Smooth muscle cell (in vitro differentiated cells): ENCODE measurements at regions not wholly inside any gene's neighbourhood (a gene's known extent, or its start where the extent isn't known, plus 50 kb on each side); places are given as distances from the start of the nearest gene placed in this dataset.

Experiments used
- DNase-seq: peaks from one replicate; lab custom pipeline; 2025; ENCODE audit not compliant: unreplicated experiment; lab: John Stamatoyannopoulos, UW
- H2AFZ ChIP-seq: fragments of 200-600 bp; sonication (generic); 2 replicates; pipeline ENCODE4 v1.6.0; 2016; ENCODE audit warnings: antibody characterized with exemption, low read depth, mild to moderate bottlenecking
- H3F3A ChIP-seq: fragments of 200-600 bp; sonication (generic); 2 replicates; pipeline ENCODE4 v1.6.0; 2017; ENCODE audit warnings: antibody characterized with exemption, low read depth
- H3K27ac ChIP-seq: fragments of 200-600 bp; sonication (generic); 2 replicates; pipeline ENCODE4 v1.5.1; 2016; ENCODE audit warnings: low read depth, mild to moderate bottlenecking
- H3K27me3 ChIP-seq: fragments of 200-600 bp; sonication (generic); 2 replicates; pipeline ENCODE4 v1.6.1; 2016; ENCODE audit warnings: low read depth, mild to moderate bottlenecking
- H3K36me3 ChIP-seq: fragments of 200-600 bp; sonication (generic); 2 replicates; pipeline ENCODE4 v1.5.1; 2016; ENCODE audit warnings: low read depth
- H3K4me1 ChIP-seq: fragments of 200-600 bp; sonication (generic); 2 replicates; pipeline ENCODE4 v1.5.1; 2016; ENCODE audit warnings: low read depth
- H3K4me2 ChIP-seq: fragments of 200-600 bp; sonication (generic); 2 replicates; pipeline ENCODE4 v1.6.0; 2016; ENCODE audit warnings: mild to moderate bottlenecking
- H3K4me3 ChIP-seq: fragments of 200-600 bp; sonication (generic); 2 replicates; pipeline ENCODE4 v1.5.1; 2016; ENCODE audit warnings: mild to moderate bottlenecking
- H3K79me2 ChIP-seq: fragments of 200-600 bp; sonication (generic); 2 replicates; pipeline ENCODE4 v1.6.0; 2016; ENCODE audit warnings: low read depth, mild to moderate bottlenecking
- H3K9ac ChIP-seq: fragments of 200-600 bp; sonication (generic); 2 replicates; pipeline ENCODE4 v1.6.0; 2016; ENCODE audit warnings: low read depth
- H3K9me3 ChIP-seq: fragments of 200-600 bp; sonication (generic); replicated peaks from 2 replicates; pipeline ENCODE4 v1.5.1; 2016; ENCODE audit warnings: low read depth
- H4K20me1 ChIP-seq: fragments of 200-600 bp; sonication (generic); 2 replicates; pipeline ENCODE4 v1.6.0; 2016; ENCODE audit warnings: low read depth
- WGBS: methylation state at CpG from one replicate; pipeline ENCODE4 v1.1.7; 2016; ENCODE audit warnings: low lambda C conversion rate; 5-methylcytosine and 5-hydroxymethylcytosine counted together
- TF ChIP-seq, protein P1 (sequence below): fragments of 200-600 bp; sonication (generic); IDR thresholded peaks from 2 replicates; pipeline ENCODE4 v1.5.1; 2017; ENCODE audit warnings: borderline replicate concordance, mild to moderate bottlenecking, antibody characterized with exemption; ENCODE audit not compliant: insufficient read depth, poor library complexity, severe bottlenecking

DNA sequence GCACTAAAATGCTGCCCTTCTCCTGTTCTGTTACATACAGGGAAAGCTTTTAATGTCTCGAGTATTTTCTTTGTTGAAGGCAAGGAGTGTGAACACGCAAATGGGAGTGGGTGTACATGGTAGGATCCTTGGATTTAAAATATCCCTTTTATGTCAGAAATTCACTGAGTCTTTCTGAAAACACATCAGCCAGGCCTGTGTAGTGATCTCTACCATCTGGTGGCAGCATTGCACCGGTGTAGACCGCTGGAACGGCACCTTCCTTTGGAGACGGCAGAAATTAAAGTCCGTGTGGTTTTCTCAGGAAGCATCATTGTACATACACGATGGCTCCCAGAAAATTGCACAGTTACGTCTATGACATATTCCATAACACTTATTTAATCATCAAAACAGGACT lies 515.8 kb downstream of the GALR1 start:
- Histone ChIP-seq H3K9me3 (no peaks in the 10 kb centered on the region), H4K20me1 (no peaks in the 10 kb centered on the region), H3K79me2 (no peaks in the 10 kb centered on the region), H3K4me2 (no peak overlapping the region), H3K36me3 (no peaks in the 10 kb centered on the region), H3K27ac (no peak overlapping the region), H2AFZ (no peak overlapping the region), H3K4me1 (peaks cover 11% of the 10 kb centered on the region), H3K27me3 (peaks cover 16% of the 10 kb centered on the region), H3F3A (no peaks in the 10 kb centered on the region), H3K4me3 (no peak overlapping the region), H3K9ac (no peak overlapping the region)
- TF ChIP-seq, protein P1, sequence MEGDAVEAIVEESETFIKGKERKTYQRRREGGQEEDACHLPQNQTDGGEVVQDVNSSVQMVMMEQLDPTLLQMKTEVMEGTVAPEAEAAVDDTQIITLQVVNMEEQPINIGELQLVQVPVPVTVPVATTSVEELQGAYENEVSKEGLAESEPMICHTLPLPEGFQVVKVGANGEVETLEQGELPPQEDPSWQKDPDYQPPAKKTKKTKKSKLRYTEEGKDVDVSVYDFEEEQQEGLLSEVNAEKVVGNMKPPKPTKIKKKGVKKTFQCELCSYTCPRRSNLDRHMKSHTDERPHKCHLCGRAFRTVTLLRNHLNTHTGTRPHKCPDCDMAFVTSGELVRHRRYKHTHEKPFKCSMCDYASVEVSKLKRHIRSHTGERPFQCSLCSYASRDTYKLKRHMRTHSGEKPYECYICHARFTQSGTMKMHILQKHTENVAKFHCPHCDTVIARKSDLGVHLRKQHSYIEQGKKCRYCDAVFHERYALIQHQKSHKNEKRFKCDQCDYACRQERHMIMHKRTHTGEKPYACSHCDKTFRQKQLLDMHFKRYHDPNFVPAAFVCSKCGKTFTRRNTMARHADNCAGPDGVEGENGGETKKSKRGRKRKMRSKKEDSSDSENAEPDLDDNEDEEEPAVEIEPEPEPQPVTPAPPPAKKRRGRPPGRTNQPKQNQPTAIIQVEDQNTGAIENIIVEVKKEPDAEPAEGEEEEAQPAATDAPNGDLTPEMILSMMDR, result peak; percentile 45
- DNase-seq, result no peak
- 16% methylated on average over 9 of the region's 9 CpGs for WGBS

DNA sequence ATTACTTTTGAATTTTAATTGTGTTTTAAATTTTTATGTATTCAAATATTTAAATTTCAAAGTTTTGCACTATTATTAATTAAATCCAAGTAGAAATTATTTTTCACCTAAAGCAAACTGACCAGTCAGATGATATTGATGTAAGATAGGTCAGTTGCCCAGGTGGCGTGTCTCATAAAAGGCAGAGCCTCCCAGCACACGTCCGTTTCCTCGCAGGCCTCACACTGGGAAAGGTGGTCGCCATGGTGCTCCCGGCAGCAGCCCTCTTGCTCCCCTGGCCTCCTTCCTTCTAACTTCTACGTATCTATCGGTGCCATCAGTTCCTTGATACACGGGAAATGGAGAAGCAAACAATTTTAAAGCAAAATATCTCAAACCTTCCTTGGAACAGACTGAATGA lies 516.8 kb downstream of the GALR1 start:
- no peaks in the 10 kb centered on the region for H3F3A ChIP-seq
- TF ChIP-seq, protein P1, result no peak
- WGBS, result 85% methylated on average over 9 of the region's 9 CpGs

DNA sequence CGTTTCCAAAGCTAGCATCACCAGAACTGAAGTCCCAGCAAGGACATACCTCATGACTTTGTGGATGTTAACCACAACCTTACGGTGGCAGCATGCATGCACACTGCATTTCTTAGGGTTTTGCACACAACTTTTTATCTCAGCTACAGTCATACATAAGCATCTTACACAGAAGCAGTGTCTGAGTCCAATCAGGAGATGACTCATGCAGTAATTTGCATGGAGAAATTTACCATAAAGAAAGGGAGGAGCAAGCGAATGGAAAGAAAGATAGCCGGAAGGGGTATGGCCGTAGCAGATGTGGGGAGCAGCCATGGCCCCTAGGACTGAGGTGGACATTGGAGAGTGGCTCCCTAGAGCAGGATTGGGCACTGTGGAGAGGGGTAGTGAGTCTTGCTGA lies 522.5 kb downstream of the GALR1 start:
- H3K4me3 ChIP-seq, result no peak overlapping the region
- no peaks in the 10 kb centered on the region for H3K4me1 ChIP-seq
- H3K36me3 ChIP-seq, result no peaks in the 10 kb centered on the region
- TF ChIP-seq, protein P1, result no peak
- WGBS, result 75% methylated on average over 5 of the region's 5 CpGs
- H2AFZ ChIP-seq, result no peak overlapping the region
- no peaks in the 10 kb centered on the region for H4K20me1 ChIP-seq
- no peaks in the 10 kb centered on the region for H3F3A ChIP-seq
- H3K79me2 ChIP-seq, result no peaks in the 10 kb centered on the region
- no peaks in the 10 kb centered on the region for H3K9me3 ChIP-seq
- no peaks in the 10 kb centered on the region for H3K27me3 ChIP-seq
- H3K4me2 ChIP-seq, result no peak overlapping the region
- H3K27ac ChIP-seq, result no peak overlapping the region
- DNase-seq, result no peak
- H3K9ac ChIP-seq, result no peak overlapping the region

More for the DNA sequence above, 516.8 kb downstream of the GALR1 start:
- no peak overlapping the region for H3K4me2 ChIP-seq
- no peak for DNase-seq
- no peak overlapping the region for H2AFZ ChIP-seq
- H3K4me1 ChIP-seq, result peaks cover 11% of the 10 kb centered on the region
- no peaks in the 10 kb centered on the region for H4K20me1 ChIP-seq
- no peaks in the 10 kb centered on the region for H3K9me3 ChIP-seq
- H3K4me3 ChIP-seq, result no peak overlapping the region
- H3K9ac ChIP-seq, result no peak overlapping the region
- H3K79me2 ChIP-seq, result no peaks in the 10 kb centered on the region
- no peaks in the 10 kb centered on the region for H3K36me3 ChIP-seq
- no peak overlapping the region for H3K27ac ChIP-seq
- H3K27me3 ChIP-seq, result peaks cover 16% of the 10 kb centered on the region

DNA sequence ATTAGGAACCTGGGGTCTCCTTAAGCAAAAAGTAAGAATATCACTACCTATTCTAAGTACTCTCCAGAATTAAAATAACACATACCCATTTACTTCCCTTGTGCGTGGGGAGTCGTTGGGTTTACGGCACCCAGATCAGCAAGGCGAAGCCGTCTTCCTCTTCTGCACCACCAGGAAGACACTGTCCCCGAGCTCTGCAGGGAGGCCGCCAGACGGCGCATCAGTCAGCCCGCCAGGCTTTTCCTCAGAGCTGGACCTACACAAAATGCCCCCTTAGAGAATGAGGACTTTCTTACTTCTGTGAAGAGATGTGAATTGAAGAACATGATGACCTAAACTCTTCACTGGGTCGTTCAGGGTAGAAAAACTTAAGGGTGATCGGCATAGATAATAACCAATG lies 526.5 kb downstream of the GALR1 start:
- Histone ChIP-seq H3K36me3 (no peaks in the 10 kb centered on the region), H3K79me2 (no peaks in the 10 kb centered on the region), H3K9ac (no peak overlapping the region), H4K20me1 (no peaks in the 10 kb centered on the region), H3K27me3 (no peaks in the 10 kb centered on the region), H3K4me3 (no peak overlapping the region), H3K4me1 (no peaks in the 10 kb centered on the region), H3K9me3 (no peaks in the 10 kb centered on the region), H3K4me2 (no peak overlapping the region), H3F3A (no peaks in the 10 kb centered on the region), H3K27ac (no peak overlapping the region), H2AFZ (no peak overlapping the region)
- TF ChIP-seq, protein P1, result no peak
- WGBS, result 93% methylated on average over 12 of the region's 12 CpGs
- no peak for DNase-seq
